ENCODE measurements at regions not wholly inside any gene's neighbourhood (a gene's known extent, or its start where the extent isn't known, plus 50 kb on each side); places are given as distances from the start of the nearest gene placed in this dataset.

DNA sequence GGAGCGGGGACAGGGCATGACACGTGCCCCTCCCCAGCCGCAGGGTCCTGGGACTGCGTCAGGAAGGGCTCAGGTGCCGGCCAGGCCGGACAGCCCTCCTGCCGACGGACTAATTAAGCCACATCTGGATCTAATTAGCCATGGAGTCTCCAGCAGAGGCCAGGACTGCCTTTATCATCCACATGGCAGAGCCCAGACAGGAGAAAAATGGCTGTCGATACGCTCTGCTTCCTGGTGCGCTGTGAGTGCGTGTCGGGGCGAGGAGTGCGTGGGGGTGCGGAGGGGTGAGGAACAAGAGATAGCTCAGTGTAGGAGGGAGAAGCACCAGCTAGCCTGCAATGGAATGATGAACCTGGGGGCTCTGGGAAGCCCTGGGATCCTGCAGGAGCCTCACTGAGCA lies 218.8 kb downstream of the IRF8 start:
- intact Hi-C loops (cut with DNase I), result no loop called here
- ATAC-seq, result no peak
- no peak for DNase-seq (ENCODE audit: missing footprints)

DNA sequence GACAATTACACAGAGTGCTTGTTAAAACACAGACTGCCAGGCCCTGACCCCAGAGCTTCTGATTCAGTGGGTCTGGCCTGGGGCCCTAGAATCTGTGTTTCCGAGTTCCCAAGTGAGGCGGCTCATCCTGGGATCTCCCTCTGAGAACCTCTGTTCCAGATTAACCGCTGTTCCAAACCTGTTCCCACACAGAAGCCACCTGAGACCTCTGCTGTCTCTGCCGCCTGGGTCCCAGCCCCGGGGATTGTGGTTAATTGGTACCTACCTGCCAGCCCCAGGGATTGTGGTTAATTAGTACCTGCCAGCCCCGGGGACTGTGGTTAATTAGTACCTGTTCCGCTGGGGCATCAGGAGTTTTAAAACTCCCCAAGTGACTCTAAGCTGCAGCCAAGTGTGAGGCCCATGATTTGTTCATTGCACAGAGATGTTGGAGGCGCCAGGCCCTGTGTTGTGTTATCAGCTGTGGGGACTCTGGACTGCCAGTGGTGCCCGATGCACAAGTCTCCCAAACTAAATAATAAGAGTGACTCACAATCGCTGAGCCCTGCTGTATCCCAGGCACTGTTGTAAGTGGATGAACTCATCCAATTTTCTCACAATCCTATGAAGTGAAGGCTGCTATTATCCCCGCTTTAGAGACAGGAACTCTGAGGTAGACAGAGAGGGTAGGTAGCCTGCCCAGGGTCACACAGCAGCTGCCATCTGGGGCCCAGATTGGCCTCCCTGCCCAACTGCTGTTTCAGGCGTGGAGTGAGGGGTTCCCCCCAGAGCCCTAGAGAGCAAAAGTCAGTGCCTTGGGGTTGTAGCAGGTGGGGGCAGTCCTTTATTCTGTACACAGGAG lies 219.7 kb downstream of the IRF8 start:
- ATAC-seq (no peak), DNase-seq (ENCODE audit: missing footprints) (no peak)
- intact Hi-C loops (cut with DNase I), result no loop called here

- intact Hi-C loops (cut with DNase I), result no loop called here
- DNase-seq (ENCODE audit: missing footprints) (no peak), ATAC-seq (no peak)
These were observed 221.5 kb downstream of the IRF8 start for GRCh38 chr16:86120201-86121192.

DNA sequence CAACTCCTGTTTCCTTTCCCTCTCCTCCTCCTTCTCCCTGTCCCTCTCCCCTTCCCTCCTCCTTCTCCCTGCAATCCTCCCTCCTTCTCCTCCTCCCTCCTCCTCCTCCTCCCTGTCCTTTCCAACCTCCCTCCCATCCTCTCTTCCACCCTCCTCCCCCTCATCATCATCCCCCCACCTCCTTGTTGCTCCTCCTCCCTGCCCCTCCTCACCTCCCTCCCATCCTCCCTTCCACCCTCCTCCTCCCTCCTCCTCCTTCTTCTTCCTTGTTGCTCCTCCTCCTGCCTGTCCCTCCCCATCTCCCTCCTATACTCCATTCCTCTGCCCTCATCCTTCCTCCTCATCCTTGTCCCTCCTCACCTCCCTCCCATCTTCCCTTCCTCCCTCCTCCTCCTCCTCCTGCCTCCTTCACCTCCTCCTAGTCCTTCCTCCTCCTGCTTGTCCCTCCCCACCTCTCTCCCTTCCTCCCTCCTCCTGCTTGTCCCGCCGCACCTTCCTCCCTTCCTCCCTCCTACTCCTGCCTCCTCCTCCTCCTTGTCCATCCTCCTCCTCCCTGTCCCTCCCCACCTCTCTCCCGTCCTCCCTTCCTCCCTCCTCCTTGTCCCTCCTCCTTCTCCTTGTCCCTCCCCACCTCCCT lies 222.5 kb downstream of the IRF8 start:
- ATAC-seq (no peak), DNase-seq (ENCODE audit: missing footprints) (no peak)
- intact Hi-C loops (cut with DNase I), result no loop called here

DNA sequence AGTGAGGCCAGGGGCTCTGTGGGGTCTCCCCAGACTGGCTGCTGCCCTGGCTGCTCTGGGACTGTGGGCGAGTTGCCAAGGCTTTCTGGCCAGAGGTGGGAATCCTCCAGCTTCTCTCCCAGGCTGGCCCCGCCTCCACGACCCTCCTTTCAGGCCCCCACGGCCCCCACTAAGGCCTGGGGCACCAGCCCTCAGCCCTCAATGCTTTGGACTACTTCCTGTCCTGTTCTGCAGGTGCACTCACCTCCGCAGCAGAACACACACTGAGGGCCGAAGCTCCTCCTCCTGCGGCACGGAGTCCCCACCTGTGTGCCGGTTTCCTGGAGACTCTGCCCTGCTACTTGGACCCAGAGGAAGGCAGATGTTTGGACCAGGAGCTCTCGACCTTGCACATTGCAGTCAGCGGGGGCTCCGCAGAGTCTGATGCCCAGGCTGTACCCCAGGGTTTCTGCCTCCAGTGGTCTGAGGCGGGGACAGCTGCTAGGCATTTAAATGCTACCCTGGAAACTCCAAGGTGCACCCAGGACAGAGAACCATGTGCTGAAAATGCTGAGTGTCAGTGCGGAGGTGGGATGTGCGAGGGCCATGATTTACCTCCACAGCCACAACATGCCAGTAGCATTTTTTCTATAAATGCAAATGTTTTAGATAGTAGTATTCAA lies 223.8 kb downstream of the IRF8 start:
- no peak for ATAC-seq

DNA sequence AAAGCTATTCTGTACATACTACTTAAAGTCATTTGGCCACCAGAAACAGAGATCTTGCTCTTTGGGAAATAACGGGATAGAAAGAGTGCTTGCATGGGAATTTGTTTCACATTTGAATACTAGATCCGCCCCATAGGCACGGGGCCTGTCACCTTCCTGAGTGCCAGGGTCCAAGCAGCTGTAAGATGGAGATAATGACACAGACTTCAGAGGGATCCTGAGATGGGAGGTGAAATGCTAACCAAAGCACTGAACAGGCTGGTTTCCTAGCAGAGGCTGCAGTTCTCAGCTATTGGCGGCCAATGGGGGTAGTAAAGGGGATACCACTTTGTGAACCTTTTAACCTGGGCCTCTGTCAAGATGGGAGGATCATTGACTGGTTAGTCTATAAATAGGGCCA lies 225.4 kb downstream of the IRF8 start:
- ATAC-seq, result no peak
- intact Hi-C loops (cut with DNase I), result no loop called here

More for the DNA sequence above, 223.8 kb downstream of the IRF8 start:
- no peak for DNase-seq (ENCODE audit: missing footprints)
- intact Hi-C loops (cut with DNase I), result no loop called here

GRCh38 chr16:86126891-86127290 lies 227.9 kb downstream of the IRF8 start:
- intact Hi-C loops (cut with DNase I), result no loop called here
- ATAC-seq (no peak), DNase-seq (ENCODE audit: missing footprints) (no peak)

More for the DNA sequence above, 225.4 kb downstream of the IRF8 start:
- DNase-seq (ENCODE audit: missing footprints), result no peak

DNA sequence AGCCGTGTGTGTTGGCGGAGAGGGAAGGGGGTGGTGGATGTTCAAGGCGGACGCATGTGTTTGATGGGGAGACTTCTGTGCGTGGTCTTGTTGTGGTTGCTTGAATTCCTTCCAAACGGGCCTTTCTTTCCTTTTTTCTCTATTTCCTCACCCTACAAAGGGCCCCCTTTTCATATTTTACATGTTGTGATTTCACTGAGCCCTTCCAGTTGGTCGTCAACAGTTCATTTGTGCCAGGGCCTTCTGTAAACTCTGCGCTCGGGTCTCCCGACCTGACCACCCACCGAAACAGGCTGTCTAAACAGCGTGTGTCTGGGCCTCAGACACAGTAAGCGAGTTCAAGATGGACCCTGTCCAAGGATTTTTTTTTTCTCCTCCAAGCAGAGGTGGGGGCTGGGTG lies 228.4 kb downstream of the IRF8 start:
- DNase-seq (ENCODE audit: missing footprints), result no peak
- intact Hi-C loops (cut with DNase I), result no loop called here
- no peak for ATAC-seq

- no peak for DNase-seq (ENCODE audit: missing footprints)
These were observed 229.3 kb downstream of the IRF8 start for GRCh38 chr16:86128246-86128645.

DNA sequence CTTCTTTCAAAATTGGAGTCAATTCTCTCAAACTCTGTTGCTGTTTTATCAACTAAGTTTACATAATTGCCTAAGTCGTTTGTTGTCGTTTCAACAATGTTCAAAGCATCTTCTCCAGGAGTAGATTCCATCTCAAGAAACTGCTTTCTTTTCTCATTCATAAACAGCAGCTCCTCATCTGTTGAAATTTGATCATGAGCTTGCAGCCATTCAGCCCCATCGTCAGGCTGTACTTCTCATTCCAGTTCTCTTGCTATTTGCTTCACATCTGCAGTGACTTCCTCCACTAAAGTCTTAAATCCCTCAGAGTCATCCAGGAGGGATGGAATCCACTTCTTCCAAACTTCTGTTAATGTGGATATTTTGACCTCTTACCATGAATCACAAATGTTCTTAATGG lies 230.6 kb downstream of the IRF8 start:
- no peak for ATAC-seq
- intact Hi-C loops (cut with DNase I), result no loop called here
- no peak for DNase-seq (ENCODE audit: missing footprints)

More at GRCh38 chr16:86128246-86128645, 229.3 kb downstream of the IRF8 start:
- no peak for ATAC-seq
- intact Hi-C loops (cut with DNase I), result no loop called here

DNA sequence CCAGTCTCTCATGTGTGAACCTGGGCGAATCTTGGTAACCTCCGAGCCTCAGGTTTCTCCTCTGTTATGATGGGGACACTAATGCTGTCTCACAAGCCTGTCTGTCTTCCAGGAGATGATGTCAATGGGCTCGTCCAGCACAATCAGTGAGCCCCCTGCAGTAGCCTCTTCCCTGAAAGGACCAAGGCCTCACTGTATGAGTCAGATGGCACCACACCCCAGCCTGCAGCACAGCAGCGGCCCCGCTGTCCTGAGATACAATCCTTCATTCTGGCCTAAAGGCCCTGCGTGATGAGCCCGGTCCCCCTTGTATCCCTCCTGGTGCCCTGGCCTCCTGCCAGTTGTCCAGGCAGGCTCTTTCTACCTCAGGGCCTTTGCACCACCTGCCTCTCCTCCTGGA lies 234.4 kb downstream of the IRF8 start:
- DNase-seq (ENCODE audit: missing footprints), result no peak
- intact Hi-C loops (cut with DNase I), result no loop called here
- ATAC-seq, result no peak

DNA sequence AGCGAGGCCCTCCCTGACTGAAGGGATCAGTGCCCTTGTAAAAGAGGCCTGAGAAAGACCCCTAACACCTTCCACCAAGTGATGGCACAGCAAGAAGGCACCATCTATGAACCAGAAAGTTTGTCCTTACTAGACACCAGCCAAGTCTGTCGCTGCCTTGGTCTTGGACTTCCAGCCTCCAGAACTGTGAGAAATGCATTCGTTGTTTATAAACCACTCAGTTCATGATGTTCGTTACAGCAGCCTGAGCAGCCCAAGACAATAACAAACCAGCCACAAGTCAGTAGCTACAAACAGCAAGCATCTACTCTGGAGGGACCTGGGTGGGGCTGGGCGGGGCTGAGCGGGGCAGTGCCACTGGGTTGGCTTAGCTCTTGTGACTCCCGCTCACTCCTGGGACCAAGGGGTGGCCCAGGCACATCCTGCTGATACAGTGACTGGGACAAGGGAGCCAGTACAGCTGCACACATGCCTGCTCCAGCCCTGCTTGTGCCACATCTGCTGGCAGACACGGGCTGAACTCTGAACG lies 234.9 kb downstream of the IRF8 start:
- intact Hi-C loops (cut with DNase I), result no loop called here
- ATAC-seq, result no peak
- DNase-seq (ENCODE audit: missing footprints), result no peak

GRCh38 chr16:86134802-86135461 lies 236.0 kb downstream of the IRF8 start:
- ATAC-seq, result no peak
- intact Hi-C loops (cut with DNase I), result no loop called here

DNA sequence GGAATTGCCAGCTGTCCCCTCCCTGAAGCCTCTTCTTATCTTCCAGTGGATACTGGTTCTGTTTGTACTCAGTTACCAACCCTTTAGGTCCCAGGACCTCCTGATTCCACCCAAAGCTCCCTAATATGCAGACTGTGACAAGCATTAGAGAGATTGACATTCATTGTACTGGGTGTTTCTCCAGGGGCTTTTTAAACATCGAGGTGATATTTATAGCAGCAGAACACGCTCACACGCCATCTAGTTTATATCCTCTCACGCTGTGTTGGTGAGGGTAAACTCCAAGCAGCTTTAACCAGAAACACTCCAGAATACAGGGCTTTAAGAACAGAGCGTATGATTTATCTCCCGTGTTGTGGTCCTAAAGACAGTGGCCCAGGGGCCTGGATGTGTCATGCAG lies 238.4 kb downstream of the IRF8 start:
- intact Hi-C loops (cut with DNase I), result no loop called here
- DNase-seq (ENCODE audit: missing footprints) (no peak), ATAC-seq (no peak)

More at GRCh38 chr16:86134802-86135461, 236.0 kb downstream of the IRF8 start:
- no peak for DNase-seq (ENCODE audit: missing footprints)

- ATAC-seq (no peak), DNase-seq (ENCODE audit: missing footprints) (no peak)
- intact Hi-C loops (cut with DNase I), result no loop called here
These were observed 239.4 kb downstream of the IRF8 start for GRCh38 chr16:86138121-86139085.

DNA sequence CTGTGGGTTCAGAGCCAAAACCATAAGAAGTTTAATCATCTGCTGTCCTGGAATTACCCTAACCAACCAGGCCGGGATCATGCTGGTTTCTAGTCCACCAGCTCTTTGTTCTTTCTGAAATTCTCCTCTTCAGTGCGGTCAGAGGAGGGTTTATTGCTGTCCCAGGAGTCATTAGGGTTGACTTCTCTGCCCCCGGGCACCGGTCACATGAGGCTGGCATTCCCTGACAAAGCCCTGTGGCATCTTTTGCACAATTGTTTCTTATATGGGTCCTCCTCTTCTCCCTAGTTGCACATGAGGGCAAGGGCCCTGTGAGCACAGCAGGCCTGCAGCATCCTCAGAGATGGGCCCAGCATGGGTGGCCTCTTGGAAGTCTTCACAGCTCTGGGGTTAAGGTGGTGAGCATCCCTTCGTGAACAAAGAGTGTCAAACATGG lies 243.9 kb downstream of the IRF8 start:
- DNase-seq (ENCODE audit: missing footprints) (no peak), ATAC-seq (no peak)
- intact Hi-C loops (cut with DNase I), result no loop called here

DNA sequence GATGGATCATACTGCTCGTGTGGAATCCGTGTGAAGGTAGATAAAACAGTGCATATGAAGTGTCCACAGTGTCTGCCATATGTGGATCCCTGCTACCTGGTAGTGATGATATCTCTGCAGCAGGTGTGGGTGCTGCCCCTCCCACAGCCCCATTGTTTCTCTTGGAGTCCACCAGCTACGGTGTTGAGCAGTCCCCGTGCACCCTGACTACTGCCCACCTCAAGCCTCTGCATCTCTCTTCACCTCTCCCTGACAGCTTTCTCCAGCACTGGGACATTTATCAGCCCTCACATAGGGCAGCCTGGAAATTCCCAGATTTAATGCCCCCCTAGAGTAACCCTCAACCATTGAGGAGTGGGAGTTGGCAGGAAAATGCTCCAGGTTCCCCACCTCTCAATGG lies 244.7 kb downstream of the IRF8 start:
- no peak for DNase-seq (ENCODE audit: missing footprints)
- ATAC-seq, result no peak
- intact Hi-C loops (cut with DNase I), result no loop called here
